ENCODE measurements at regions not wholly inside any gene's neighbourhood (a gene's known extent, or its start where the extent isn't known, plus 50 kb on each side); places are given as distances from the start of the nearest gene placed in this dataset.

GRCh38 chr5:124264499-124264898 lies 481.9 kb downstream of the ZNF608 start (continued):
- TF ChIP-seq SIN3A (IDR thresholded peaks at IDR 0.05; ENCODE audit: low read depth) (no peak), YY1 (IDR thresholded peaks at IDR 0.05; ENCODE audit: extremely low read depth, insufficient replicate concordance, low read depth, low read length) (no peak), EZH2 (IDR thresholded peaks at IDR 0.05) (no peak), CEBPB (IDR thresholded peaks at IDR 0.05; ENCODE audit: low read depth) (no peak), TCF7L2 (IDR thresholded peaks at IDR 0.05; ENCODE audit: borderline replicate concordance, extremely low read depth, insufficient read depth, insufficient read length) (no peak), EZH2phosphoT487 (IDR thresholded peaks at IDR 0.05; ENCODE audit: borderline replicate concordance) (no peak), ZFX (IDR thresholded peaks at IDR 0.05) (no peak)
- TF ChIP-seq, protein P1, sequence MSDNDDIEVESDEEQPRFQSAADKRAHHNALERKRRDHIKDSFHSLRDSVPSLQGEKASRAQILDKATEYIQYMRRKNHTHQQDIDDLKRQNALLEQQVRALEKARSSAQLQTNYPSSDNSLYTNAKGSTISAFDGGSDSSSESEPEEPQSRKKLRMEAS (IDR thresholded peaks at IDR 0.05): no peak
- TF ChIP-seq, protein P2, sequence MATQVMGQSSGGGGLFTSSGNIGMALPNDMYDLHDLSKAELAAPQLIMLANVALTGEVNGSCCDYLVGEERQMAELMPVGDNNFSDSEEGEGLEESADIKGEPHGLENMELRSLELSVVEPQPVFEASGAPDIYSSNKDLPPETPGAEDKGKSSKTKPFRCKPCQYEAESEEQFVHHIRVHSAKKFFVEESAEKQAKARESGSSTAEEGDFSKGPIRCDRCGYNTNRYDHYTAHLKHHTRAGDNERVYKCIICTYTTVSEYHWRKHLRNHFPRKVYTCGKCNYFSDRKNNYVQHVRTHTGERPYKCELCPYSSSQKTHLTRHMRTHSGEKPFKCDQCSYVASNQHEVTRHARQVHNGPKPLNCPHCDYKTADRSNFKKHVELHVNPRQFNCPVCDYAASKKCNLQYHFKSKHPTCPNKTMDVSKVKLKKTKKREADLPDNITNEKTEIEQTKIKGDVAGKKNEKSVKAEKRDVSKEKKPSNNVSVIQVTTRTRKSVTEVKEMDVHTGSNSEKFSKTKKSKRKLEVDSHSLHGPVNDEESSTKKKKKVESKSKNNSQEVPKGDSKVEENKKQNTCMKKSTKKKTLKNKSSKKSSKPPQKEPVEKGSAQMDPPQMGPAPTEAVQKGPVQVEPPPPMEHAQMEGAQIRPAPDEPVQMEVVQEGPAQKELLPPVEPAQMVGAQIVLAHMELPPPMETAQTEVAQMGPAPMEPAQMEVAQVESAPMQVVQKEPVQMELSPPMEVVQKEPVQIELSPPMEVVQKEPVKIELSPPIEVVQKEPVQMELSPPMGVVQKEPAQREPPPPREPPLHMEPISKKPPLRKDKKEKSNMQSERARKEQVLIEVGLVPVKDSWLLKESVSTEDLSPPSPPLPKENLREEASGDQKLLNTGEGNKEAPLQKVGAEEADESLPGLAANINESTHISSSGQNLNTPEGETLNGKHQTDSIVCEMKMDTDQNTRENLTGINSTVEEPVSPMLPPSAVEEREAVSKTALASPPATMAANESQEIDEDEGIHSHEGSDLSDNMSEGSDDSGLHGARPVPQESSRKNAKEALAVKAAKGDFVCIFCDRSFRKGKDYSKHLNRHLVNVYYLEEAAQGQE (IDR thresholded peaks at IDR 0.05; ENCODE audit: low read depth): no peak

DNA sequence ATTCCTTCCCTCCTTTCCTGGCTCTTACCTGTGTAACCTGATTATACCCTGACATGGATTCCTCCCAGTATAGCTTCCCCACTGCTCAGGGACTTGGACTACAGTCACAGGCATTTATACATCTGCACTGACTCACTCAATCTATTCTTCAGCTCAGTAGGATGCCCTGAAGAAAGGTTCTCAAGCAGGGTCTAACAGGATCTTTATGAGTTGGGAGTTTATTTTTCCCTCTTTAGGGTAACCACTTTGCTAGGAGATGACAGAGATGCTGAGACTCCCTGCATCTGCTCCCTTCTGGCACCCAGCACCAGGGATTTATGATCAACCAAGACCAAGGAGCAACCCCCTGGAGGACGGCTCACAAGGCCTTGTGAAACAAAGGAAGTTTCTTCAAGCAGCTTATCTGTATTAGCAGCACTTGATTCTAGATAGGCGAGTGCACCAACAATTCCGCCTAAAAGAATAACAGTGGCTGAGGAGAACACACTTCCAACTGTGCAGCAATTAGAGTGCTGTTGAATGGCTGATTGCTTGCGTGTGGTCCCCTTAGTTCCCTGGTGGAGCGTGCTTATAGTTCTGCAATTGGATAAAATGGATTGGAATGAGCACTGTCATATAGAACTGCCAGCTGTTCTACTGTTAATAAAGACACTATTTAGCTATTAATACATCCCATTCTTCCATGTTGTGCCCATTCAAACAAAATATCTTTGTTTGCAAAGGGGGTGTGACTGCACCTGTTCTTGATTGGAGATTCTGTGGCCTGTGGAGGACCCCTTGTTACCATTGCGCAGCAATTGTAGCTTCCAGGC lies 482.6 kb downstream of the ZNF608 start:
- Histone ChIP-seq H3K4me3 (replicated peaks in 1 of 2; ENCODE audit: low read depth in 1 of 2, low read length in 2 of 2) (no peak overlapping the region), H3K27me3 (ENCODE audit: insufficient read depth, low read length) (no peaks in the 10 kb centered on the region), H3K9me3 (ENCODE audit: control insufficient read depth in 1 of 2, insufficient read depth in 1 of 2, low read depth in 1 of 2, low read length in 2 of 2) (no peaks in the 10 kb centered on the region), H3K4me2 (ENCODE audit: low read length) (no peak overlapping the region), H3K4me1 (ENCODE audit: control insufficient read depth in 1 of 2, insufficient read depth in 2 of 2, low read length in 2 of 2) (no peaks in the 10 kb centered on the region), H2AFZ (ENCODE audit: low read depth, low read length, poor library complexity, severe bottlenecking) (no peak overlapping the region), H3K36me3 (ENCODE audit: control insufficient read depth in 1 of 2, insufficient read depth in 2 of 2, low read length in 2 of 2) (no peaks in the 10 kb centered on the region), H3K9me2 (ENCODE audit: insufficient read depth) (no peaks in the 10 kb centered on the region), H4K20me1 (ENCODE audit: insufficient read depth) (no peaks in the 10 kb centered on the region), H3K79me2 (ENCODE audit: insufficient read depth, low read length) (no peaks in the 10 kb centered on the region), H3K9ac (ENCODE audit: low read length) (no peak overlapping the region), H3K27ac (ENCODE audit: low read depth, low read length) (no peak overlapping the region)
- no peak for ATAC-seq
- ChIA-PET RAD21 (ENCODE audit: low non-redundant PET in 1 of 2, low total read pairs in 2 of 2, uncharacterized antibody in 2 of 2, unreplicated experiment in 2 of 2) (no interaction called here), CTCF (no interaction called here), POLR2A (no interaction called here)
- TF ChIP-seq POLR2AphosphoS5 (IDR thresholded peaks at IDR 0.05; ENCODE audit: low read depth, low read length) (no peak), JUND (IDR thresholded peaks at IDR 0.05) (no peak), CTCF (IDR thresholded peaks at IDR 0.05 in 2 of 3, conservative IDR thresholded peaks at IDR 0.05 in 1 of 3; ENCODE audit: borderline replicate concordance in 1 of 3, insufficient read depth in 1 of 3, low read depth in 2 of 3, low read length in 2 of 3) (no peak), CBX3 (IDR thresholded peaks at IDR 0.05; ENCODE audit: low read depth) (no peak), SP1 (IDR thresholded peaks at IDR 0.05; ENCODE audit: low read depth) (no peak), YY1 (IDR thresholded peaks at IDR 0.05; ENCODE audit: extremely low read depth, insufficient replicate concordance, low read depth, low read length) (no peak), EGR1 (IDR thresholded peaks at IDR 0.05; ENCODE audit: low read depth) (no peak), CEBPB (IDR thresholded peaks at IDR 0.05; ENCODE audit: low read depth) (no peak), SRF (IDR thresholded peaks at IDR 0.05; ENCODE audit: low read depth) (no peak), ELF1 (IDR thresholded peaks at IDR 0.05; ENCODE audit: borderline replicate concordance, low read depth) (no peak), FOSL1 (IDR thresholded peaks at IDR 0.05; ENCODE audit: low read depth) (no peak), SIN3A (IDR thresholded peaks at IDR 0.05; ENCODE audit: low read depth) (no peak), ATF3 (IDR thresholded peaks at IDR 0.05) (no peak)
- TF ChIP-seq, protein P1 (IDR thresholded peaks at IDR 0.05): no peak
- intact Hi-C loops (cut with micrococcal nuclease): no loop called here
- DNase-seq (ENCODE audit: low read depth, low spot score): no peak
- no TSS peak for BruUV-seq (replicated peaks)

Measured in HCT116 (cell line).